B cell (primary cell): ENCODE measurements at regions not wholly inside any gene's neighbourhood (a gene's known extent, or its start where the extent isn't known, plus 50 kb on each side); places are given as distances from the start of the nearest gene placed in this dataset.

Experiments used
- ATAC-seq: fragments of 200-7000 bp; cut with Tn5 transposase; one replicate; pipeline ENCODE4 v1.10.0; 2021; ENCODE audit warnings: low read depth, mild to moderate bottlenecking, moderate number of reproducible peaks, moderate library complexity
- CTCF ChIA-PET: fragments of 350-600 bp; sonication (Branson Sonifier 250); formaldehyde crosslinking; loops from one replicate; lab custom pipeline; 2021; ENCODE audit warnings: antibody characterized with exemption, inconsistent platforms; lab: Charles Lee
- POLR2A ChIA-PET: fragments of 350-600 bp; sonication (Branson Sonifier 250); formaldehyde crosslinking; loops from one replicate; lab custom pipeline; 2021; ENCODE audit warnings: antibody characterized with exemption; lab: Charles Lee
- DNase-seq: peaks from one replicate; pipeline ENCODE4 v3.0.0; 2013
- H2AFZ ChIP-seq: 2 replicates; pipeline ENCODE4 v1.6.1; 2012; ENCODE audit warnings: mild to moderate bottlenecking, low read depth, low read length; ENCODE audit not compliant: insufficient read depth, poor library complexity, severe bottlenecking
- H3K27ac ChIP-seq, 2 donors: 1 replicate in 1 of 2; 2 replicates in 1 of 2; pipeline ENCODE4 v1.5.1; 2012 to 2013; ENCODE audit warnings: low read length in 2 of 2, mild to moderate bottlenecking in 2 of 2, moderate library complexity in 1 of 2
- H3K27me3 ChIP-seq, 4 experiments: fragments of 200-600 bp in 1 of 4; sonication (generic) in 1 of 4; replicated peaks in 1 of 4; 1 replicate in 2 of 4; 2 replicates in 2 of 4; pipeline versions ENCODE4 v1.6.1 to v1.7.0; 2013 to 2016; ENCODE audit warnings: low read length in 3 of 4, mild to moderate bottlenecking in 2 of 4, mixed read lengths in 1 of 4, moderate library complexity in 1 of 4; ENCODE audit not compliant: insufficient read depth in 4 of 4, control insufficient read depth in 3 of 4; ENCODE audit errors: control extremely low read depth in 1 of 4
- H3K36me3 ChIP-seq, 2 experiments: replicated peaks in 1 of 2; 1 replicate in 1 of 2; 2 replicates in 1 of 2; pipeline versions ENCODE4 v1.6.1 to v1.7.1; 2013; ENCODE audit warnings: low read length in 1 of 2; ENCODE audit not compliant: insufficient read depth in 2 of 2, control insufficient read depth in 1 of 2; ENCODE audit errors: control extremely low read depth in 1 of 2, extremely low read depth in 1 of 2
- H3K4me1 ChIP-seq, 2 donors: fragments of 200-600 bp in 1 of 2; sonication (generic) in 1 of 2; 1 replicate in 1 of 2; 2 replicates in 1 of 2; pipeline versions ENCODE4 v1.5.1 to v1.6.1; 2013 to 2017; ENCODE audit warnings: low read length in 2 of 2; ENCODE audit not compliant: control insufficient read depth in 2 of 2, insufficient read depth in 2 of 2
- H3K4me2 ChIP-seq: replicated peaks from 2 replicates; pipeline ENCODE3; 2012; ENCODE audit warnings: mild to moderate bottlenecking, low read depth, low read length; ENCODE audit not compliant: poor library complexity, severe bottlenecking
- H3K4me3 ChIP-seq, 5 experiments: fragments of 200-600 bp in 1 of 5; sonication (generic) in 1 of 5; 1 replicate in 3 of 5; 2 replicates in 2 of 5; pipeline versions ENCODE4 v1.5.1 to v1.7.0; 2011 to 2016; ENCODE audit warnings: low read length in 4 of 5, mild to moderate bottlenecking in 4 of 5, low read depth in 2 of 5, control low read depth in 1 of 5, moderate library complexity in 1 of 5; ENCODE audit not compliant: insufficient read depth in 1 of 5; ENCODE audit errors: control extremely low read depth in 1 of 5, extremely low read depth in 1 of 5
- H3K79me2 ChIP-seq: fragments of 200-600 bp; sonication (generic); one replicate; pipeline ENCODE4 v1.6.0; 2016; ENCODE audit warnings: low read length; ENCODE audit not compliant: control insufficient read depth, insufficient read depth
- H3K9ac ChIP-seq: fragments of 200-600 bp; sonication (generic); 2 replicates; pipeline ENCODE4 v1.6.1; 2017; ENCODE audit warnings: mild to moderate bottlenecking, low read length, moderate library complexity
- H3K9me3 ChIP-seq, 3 donors: one replicate each; pipeline versions ENCODE4 v1.6.1 to v1.7.1; 2013; ENCODE audit warnings: low read length in 2 of 3; ENCODE audit not compliant: control insufficient read depth in 2 of 3, insufficient read depth in 1 of 3; ENCODE audit errors: control extremely low read depth in 1 of 3
- H4K20me1 ChIP-seq: 2 replicates; pipeline ENCODE4 v1.6.0; 2012; ENCODE audit warnings: mild to moderate bottlenecking, low read length; ENCODE audit not compliant: insufficient read depth, control insufficient read depth, poor library complexity, severe bottlenecking
- H3K27ac Mint-ChIP-seq: one replicate; pipeline ENCODE4 v1.8.0; 2021; ENCODE audit warnings: mixed read lengths
- H3K27me3 Mint-ChIP-seq: one replicate; pipeline ENCODE4 v1.8.0; 2021; ENCODE audit warnings: mixed read lengths
- H3K4me1 Mint-ChIP-seq: one replicate; pipeline ENCODE4 v1.8.0; 2021; ENCODE audit warnings: mixed read lengths
- H3K4me3 Mint-ChIP-seq: one replicate; pipeline ENCODE4 v1.8.0; 2021; ENCODE audit warnings: mixed read lengths
- H3K9me3 Mint-ChIP-seq: one replicate; pipeline ENCODE4 v1.8.0; 2022; ENCODE audit warnings: mixed read lengths; ENCODE audit not compliant: insufficient read depth
- EZH2 ChIP-seq: IDR thresholded peaks from 2 replicates; pipeline ENCODE4 v1.6.1; 2012; ENCODE audit warnings: borderline replicate concordance, low read depth, mild to moderate bottlenecking, moderate library complexity, low read length; ENCODE audit not compliant: insufficient read depth, poor library complexity, severe bottlenecking
- WGBS: methylation state at CpG from one replicate; pipeline ENCODE4 v1.1.5; 2013; ENCODE audit warnings: missing lambda C conversion rate; ENCODE audit not compliant: insufficient coverage; 5-methylcytosine and 5-hydroxymethylcytosine counted together
- intact Hi-C: fragments of 100-400 bp; cut with micrococcal nuclease; formaldehyde crosslinking; loops from one replicate; pipeline ENCODE4 v1.10.0; 2022
- TF ChIP-seq, protein P1 (sequence below): fragments of 200-600 bp; IDR thresholded peaks from one replicate; pipeline ENCODE4 v1.8.0; 2022; ENCODE audit warnings: antibody characterized with exemption, mild to moderate bottlenecking

DNA sequence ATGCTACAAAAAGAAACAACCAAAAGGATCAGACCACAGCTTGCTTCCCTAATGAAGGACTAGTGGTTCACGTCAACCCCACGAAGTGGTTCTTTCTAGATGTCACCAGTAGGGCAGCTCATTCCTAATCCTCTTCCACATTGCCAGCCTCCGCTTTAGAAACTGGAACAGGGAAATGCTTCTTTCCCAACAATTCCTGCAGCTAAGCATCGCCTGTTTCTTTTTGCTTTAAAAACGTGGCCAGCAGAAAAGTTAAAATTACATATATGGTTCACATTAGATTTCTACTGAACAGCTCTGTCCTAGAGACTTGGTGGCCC is 100.2 kb downstream of the MTX3 start:
- Histone ChIP-seq H3K27ac (no peak overlapping the region), H2AFZ (no peak overlapping the region), H3K4me1 (peaks cover 16 to 19% of the 10 kb centered on the region in 2 donors), H4K20me1 (no peaks in the 10 kb centered on the region), H3K36me3 (no peaks in the 10 kb centered on the region), H3K9me3 (peaks cover 2 to 12% (median 8%) of the 10 kb centered on the region in 3 donors), H3K9ac (no peak overlapping the region), H3K79me2 (no peaks in the 10 kb centered on the region), H3K4me2 (no peak overlapping the region), H3K4me3 (no peak overlapping the region), H3K27me3 (peaks cover 0 to 7% (median 6%) of the 10 kb centered on the region in 4 experiments)
- Mint-ChIP-seq H3K9me3 (peaks cover 7% of the 10 kb centered on the region), H3K4me3 (no peak overlapping the region), H3K27ac (no peak overlapping the region), H3K27me3 (peaks cover 31% of the 10 kb centered on the region), H3K4me1 (peaks cover 19% of the 10 kb centered on the region)
- TF ChIP-seq, protein P1, sequence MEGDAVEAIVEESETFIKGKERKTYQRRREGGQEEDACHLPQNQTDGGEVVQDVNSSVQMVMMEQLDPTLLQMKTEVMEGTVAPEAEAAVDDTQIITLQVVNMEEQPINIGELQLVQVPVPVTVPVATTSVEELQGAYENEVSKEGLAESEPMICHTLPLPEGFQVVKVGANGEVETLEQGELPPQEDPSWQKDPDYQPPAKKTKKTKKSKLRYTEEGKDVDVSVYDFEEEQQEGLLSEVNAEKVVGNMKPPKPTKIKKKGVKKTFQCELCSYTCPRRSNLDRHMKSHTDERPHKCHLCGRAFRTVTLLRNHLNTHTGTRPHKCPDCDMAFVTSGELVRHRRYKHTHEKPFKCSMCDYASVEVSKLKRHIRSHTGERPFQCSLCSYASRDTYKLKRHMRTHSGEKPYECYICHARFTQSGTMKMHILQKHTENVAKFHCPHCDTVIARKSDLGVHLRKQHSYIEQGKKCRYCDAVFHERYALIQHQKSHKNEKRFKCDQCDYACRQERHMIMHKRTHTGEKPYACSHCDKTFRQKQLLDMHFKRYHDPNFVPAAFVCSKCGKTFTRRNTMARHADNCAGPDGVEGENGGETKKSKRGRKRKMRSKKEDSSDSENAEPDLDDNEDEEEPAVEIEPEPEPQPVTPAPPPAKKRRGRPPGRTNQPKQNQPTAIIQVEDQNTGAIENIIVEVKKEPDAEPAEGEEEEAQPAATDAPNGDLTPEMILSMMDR, result no peak
- no peak for TF ChIP-seq EZH2
- ATAC-seq (no peak), DNase-seq (no peak)
- POLR2A ChIA-PET, result no interaction called here
- CTCF ChIA-PET, result no interaction called here
- intact Hi-C loops, result no loop called here
- 100% methylated on average over 2 of the region's 5 CpGs for WGBS

DNA sequence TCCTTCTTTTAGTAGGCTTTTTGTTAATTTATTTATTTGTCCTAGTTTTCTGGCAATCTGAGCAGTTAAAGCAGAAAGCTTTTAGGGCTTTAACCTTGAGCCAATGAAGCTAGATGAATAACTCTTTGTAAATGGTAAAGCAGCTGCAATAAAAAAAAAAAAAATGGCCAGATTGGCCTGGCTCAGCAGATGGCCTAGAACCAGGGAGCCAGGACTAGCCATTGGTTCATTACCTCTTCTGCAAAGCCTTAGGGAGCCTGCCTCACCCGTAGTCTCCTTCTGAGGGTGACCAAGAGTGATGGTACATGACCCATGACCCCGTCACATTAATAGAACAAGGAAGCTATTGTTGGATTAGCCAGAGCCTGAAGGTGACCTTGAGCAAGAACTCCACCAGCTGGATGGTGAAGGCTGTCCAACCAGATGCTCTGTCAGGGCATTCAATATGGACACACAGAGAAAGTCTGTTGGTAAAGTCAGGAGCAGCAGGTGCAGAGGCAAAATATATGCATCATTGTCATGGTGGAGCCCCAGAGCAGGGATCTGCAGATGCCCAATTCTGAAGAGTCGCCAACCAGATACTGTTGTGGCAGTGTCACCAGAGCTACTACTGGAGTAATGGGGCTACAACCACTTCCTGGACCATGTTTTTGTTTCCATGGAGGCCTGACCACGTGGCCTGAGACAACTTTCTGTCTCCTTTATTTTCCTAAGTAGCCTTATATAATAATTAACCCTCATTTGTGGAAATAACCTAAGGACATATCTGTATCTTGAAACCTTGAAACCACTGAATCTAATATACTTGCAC is 100.7 kb downstream of the MTX3 start:
- intact Hi-C loops, result no loop called here
- ATAC-seq, result no peak
- H3K27me3 ChIP-seq, result peaks cover 0 to 7% (median 1%) of the 10 kb centered on the region in 4 experiments
- Mint-ChIP-seq H3K27me3 (peaks cover 25% of the 10 kb centered on the region), H3K4me1 (peaks cover 24% of the 10 kb centered on the region), H3K9me3 (peaks cover 7% of the 10 kb centered on the region), H3K4me3 (no peak overlapping the region), H3K27ac (no peak overlapping the region)
- no peak overlapping the region for H3K4me3 ChIP-seq
- ChIA-PET POLR2A (no interaction called here), CTCF (no interaction called here)
- H2AFZ ChIP-seq, result no peak overlapping the region
- no peak overlapping the region for H3K27ac ChIP-seq
- H3K9ac ChIP-seq, result no peak overlapping the region
- 95% methylated on average over 3 of the region's 4 CpGs for WGBS
- H3K4me1 ChIP-seq, result peaks cover 19 to 20% of the 10 kb centered on the region in 2 donors
- H3K9me3 ChIP-seq, result peaks cover 2 to 12% (median 8%) of the 10 kb centered on the region in 3 donors
- TF ChIP-seq, protein P1, result no peak
- no peak for TF ChIP-seq EZH2
- H4K20me1 ChIP-seq, result no peaks in the 10 kb centered on the region
- no peak for DNase-seq
- no peak overlapping the region for H3K4me2 ChIP-seq
- no peaks in the 10 kb centered on the region for H3K36me3 ChIP-seq
- no peaks in the 10 kb centered on the region for H3K79me2 ChIP-seq
